ENCODE measurements at regions not wholly inside any gene's neighbourhood (a gene's known extent, or its start where the extent isn't known, plus 50 kb on each side); places are given as distances from the start of the nearest gene placed in this dataset.

GRCh38 chr13:79812070-79812850 is 331.3 kb downstream of the NDFIP2 start:
- H3K27me3 ChIP-seq (ENCODE audit: control insufficient read depth, insufficient read depth, low read length): no peaks in the 10 kb centered on the region
- H3K4me3 ChIP-seq (ENCODE audit: low read depth, low read length): no peak overlapping the region
- TF ChIP-seq, protein P1, sequence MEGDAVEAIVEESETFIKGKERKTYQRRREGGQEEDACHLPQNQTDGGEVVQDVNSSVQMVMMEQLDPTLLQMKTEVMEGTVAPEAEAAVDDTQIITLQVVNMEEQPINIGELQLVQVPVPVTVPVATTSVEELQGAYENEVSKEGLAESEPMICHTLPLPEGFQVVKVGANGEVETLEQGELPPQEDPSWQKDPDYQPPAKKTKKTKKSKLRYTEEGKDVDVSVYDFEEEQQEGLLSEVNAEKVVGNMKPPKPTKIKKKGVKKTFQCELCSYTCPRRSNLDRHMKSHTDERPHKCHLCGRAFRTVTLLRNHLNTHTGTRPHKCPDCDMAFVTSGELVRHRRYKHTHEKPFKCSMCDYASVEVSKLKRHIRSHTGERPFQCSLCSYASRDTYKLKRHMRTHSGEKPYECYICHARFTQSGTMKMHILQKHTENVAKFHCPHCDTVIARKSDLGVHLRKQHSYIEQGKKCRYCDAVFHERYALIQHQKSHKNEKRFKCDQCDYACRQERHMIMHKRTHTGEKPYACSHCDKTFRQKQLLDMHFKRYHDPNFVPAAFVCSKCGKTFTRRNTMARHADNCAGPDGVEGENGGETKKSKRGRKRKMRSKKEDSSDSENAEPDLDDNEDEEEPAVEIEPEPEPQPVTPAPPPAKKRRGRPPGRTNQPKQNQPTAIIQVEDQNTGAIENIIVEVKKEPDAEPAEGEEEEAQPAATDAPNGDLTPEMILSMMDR (IDR thresholded peaks at IDR 0.05; ENCODE audit: insufficient read depth, low read length, severe bottlenecking): no peak
- DNase-seq (ENCODE audit: low read depth) (no peak), FAIRE-seq (no peak)
- no peaks in the 10 kb centered on the region for H3K36me3 ChIP-seq (ENCODE audit: control insufficient read depth, insufficient read depth, low read length)

DNA sequence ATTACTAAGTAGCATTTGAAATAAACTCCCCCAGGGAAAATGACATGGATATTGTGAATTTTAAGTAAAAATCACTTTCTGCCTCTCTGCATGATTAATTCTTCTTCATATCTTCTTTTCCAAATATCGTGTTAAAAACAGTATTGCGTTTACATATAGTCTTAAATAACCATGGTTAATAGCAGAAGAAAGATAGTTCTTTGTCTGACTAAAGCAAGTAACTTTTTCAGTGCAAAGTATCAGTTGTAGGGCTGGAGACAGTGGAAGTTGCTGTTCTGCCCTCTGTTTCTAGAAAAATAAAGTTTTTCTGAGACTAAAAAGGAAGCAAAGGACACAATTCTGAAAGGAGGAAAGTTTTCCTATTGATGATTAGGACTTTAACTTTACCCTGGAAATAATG is 330.2 kb downstream of the NDFIP2 start:
- H3K36me3 ChIP-seq (ENCODE audit: control insufficient read depth, insufficient read depth, low read length): no peaks in the 10 kb centered on the region
- no peak overlapping the region for H3K4me3 ChIP-seq (ENCODE audit: low read depth, low read length)
- no peaks in the 10 kb centered on the region for H3K27me3 ChIP-seq (ENCODE audit: control insufficient read depth, insufficient read depth, low read length)
- FAIRE-seq (no peak), DNase-seq (ENCODE audit: low read depth) (no peak)
- TF ChIP-seq, protein P1 (IDR thresholded peaks at IDR 0.05; ENCODE audit: insufficient read depth, low read length, severe bottlenecking): no peak

- Histone ChIP-seq H3K36me3 (ENCODE audit: control insufficient read depth, insufficient read depth, low read length) (no peaks in the 10 kb centered on the region), H3K4me3 (ENCODE audit: low read depth, low read length) (no peak overlapping the region), H3K27me3 (ENCODE audit: control insufficient read depth, insufficient read depth, low read length) (no peaks in the 10 kb centered on the region)
- TF ChIP-seq, protein P1 (IDR thresholded peaks at IDR 0.05; ENCODE audit: insufficient read depth, low read length, severe bottlenecking): no peak
- no peak for FAIRE-seq
- peak; percentile 32 for DNase-seq (ENCODE audit: low read depth)
Observed at GRCh38 chr13:79810669-79811068, 329.7 kb downstream of the NDFIP2 start.

DNA sequence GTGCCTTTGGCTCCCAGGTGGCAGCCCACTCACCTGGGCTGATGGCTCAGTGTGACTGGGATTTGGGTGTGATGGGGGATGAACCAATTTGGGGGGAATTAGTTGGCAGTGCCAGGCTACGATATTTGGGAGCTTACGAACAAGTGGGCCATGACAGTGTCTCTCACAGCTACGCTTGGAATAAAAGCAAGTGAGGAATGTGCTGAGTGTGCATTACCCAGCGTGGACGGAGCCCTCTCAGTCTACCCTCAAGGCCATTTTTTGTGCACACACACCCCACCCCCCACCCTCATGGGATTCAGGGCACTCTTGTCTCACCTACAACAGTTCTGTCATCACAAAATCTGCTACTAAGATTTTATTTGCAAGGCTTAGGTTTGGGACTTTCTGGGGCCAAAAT is 329.1 kb downstream of the NDFIP2 start:
- DNase-seq (ENCODE audit: low read depth) (no peak), FAIRE-seq (no peak)
- TF ChIP-seq, protein P1 (IDR thresholded peaks at IDR 0.05; ENCODE audit: insufficient read depth, low read length, severe bottlenecking): no peak
- H3K4me3 ChIP-seq (ENCODE audit: low read depth, low read length): no peak overlapping the region
- H3K36me3 ChIP-seq (ENCODE audit: control insufficient read depth, insufficient read depth, low read length): no peaks in the 10 kb centered on the region
- no peaks in the 10 kb centered on the region for H3K27me3 ChIP-seq (ENCODE audit: control insufficient read depth, insufficient read depth, low read length)

DNA sequence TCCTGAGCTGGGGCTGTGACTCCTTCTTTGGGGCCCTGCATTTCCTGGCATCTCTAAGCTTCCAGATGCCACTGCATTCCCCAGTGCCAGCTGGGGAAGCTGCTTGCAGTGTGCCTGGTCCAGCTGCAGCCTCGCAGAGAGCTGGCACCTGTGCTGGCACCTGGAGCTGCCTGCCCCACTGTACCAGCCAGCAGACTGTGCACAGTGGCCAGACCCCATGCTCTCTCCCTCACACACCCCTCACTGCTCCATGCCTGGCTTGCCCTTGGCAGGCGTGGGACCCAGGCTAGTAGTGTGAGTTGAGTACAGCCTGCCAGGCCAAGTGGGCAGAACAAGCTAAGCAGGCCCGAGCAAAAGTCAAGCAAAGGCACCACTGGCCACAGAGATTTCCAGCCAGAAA is 327.5 kb downstream of the NDFIP2 start:
- Histone ChIP-seq H3K36me3 (ENCODE audit: control insufficient read depth, insufficient read depth, low read length) (no peaks in the 10 kb centered on the region), H3K27me3 (ENCODE audit: control insufficient read depth, insufficient read depth, low read length) (no peaks in the 10 kb centered on the region), H3K4me3 (ENCODE audit: low read depth, low read length) (no peak overlapping the region)
- no peak for DNase-seq (ENCODE audit: low read depth)
- FAIRE-seq: no peak
- TF ChIP-seq, protein P1 (IDR thresholded peaks at IDR 0.05; ENCODE audit: insufficient read depth, low read length, severe bottlenecking): no peak

DNA sequence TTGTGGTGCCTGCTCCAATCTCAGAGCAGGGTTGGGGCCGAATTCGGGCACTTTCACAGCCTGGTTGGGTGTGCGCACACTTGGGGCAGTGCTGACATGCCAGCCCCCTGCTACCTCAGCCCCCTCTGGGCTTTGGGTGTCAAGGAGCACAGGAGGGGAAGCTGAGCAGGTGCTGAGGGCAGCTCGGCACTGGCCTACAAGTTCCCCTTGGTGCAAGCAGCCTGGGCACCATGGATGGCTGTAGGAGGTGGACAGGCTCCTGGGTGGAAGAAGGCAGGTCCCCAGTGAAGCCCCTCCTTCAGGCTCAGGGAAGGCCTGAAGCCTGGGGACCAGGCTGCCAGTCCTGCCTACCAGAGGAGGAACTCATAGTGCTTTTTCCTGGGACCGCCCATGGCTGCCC is 326.6 kb downstream of the NDFIP2 start:
- TF ChIP-seq, protein P1 (IDR thresholded peaks at IDR 0.05; ENCODE audit: insufficient read depth, low read length, severe bottlenecking): no peak
- H3K4me3 ChIP-seq (ENCODE audit: low read depth, low read length): no peak overlapping the region
- H3K36me3 ChIP-seq (ENCODE audit: control insufficient read depth, insufficient read depth, low read length): no peaks in the 10 kb centered on the region
- no peaks in the 10 kb centered on the region for H3K27me3 ChIP-seq (ENCODE audit: control insufficient read depth, insufficient read depth, low read length)
- no peak for DNase-seq (ENCODE audit: low read depth)
- FAIRE-seq: no peak

Measured in bronchial epithelial cell (primary cell).